ENCODE measurements at regions not wholly inside any gene's neighbourhood (a gene's known extent, or its start where the extent isn't known, plus 50 kb on each side); places are given as distances from the start of the nearest gene placed in this dataset.

DNA sequence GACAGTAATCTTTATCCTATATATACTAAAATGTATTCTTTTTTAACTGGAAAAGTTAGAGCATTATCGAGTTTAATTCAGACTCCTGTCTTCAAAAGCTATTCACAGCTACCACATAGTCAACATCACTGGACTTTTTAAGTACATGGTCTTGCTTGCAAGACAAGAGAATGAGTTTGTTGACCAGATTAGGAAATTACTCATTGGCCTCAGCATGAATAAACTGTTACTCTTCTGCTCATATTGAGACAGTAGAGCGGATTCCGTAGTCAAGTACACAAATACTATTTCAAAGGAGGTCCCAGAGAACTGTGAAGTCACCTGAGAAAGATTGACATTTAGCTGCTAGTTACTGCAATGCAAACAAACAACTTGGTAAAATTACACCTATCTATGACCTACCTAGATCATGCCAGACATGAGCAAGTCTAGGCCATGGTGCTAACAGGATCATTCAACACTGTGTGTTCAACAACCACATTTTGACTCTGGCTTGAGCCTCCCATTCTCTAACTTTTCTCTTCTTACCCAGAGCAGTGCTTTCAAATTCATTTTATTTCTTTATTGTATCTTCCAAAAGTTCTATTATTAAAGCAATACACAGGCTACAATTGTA lies 280.9 kb downstream of the NEBL start:
- DNase-seq (no peak), FAIRE-seq (no peak), ATAC-seq (no peak)
- Histone ChIP-seq H3K36me3 (no peaks in the 10 kb centered on the region), H3K4me1 (no peaks in the 10 kb centered on the region), H3K27ac (no peak overlapping the region), H3K9me3 (no peaks in the 10 kb centered on the region), H3K27me3 (no peaks in the 10 kb centered on the region), H3K4me3 (no peak overlapping the region)
- TF ChIP-seq, protein P1, sequence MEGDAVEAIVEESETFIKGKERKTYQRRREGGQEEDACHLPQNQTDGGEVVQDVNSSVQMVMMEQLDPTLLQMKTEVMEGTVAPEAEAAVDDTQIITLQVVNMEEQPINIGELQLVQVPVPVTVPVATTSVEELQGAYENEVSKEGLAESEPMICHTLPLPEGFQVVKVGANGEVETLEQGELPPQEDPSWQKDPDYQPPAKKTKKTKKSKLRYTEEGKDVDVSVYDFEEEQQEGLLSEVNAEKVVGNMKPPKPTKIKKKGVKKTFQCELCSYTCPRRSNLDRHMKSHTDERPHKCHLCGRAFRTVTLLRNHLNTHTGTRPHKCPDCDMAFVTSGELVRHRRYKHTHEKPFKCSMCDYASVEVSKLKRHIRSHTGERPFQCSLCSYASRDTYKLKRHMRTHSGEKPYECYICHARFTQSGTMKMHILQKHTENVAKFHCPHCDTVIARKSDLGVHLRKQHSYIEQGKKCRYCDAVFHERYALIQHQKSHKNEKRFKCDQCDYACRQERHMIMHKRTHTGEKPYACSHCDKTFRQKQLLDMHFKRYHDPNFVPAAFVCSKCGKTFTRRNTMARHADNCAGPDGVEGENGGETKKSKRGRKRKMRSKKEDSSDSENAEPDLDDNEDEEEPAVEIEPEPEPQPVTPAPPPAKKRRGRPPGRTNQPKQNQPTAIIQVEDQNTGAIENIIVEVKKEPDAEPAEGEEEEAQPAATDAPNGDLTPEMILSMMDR (IDR thresholded peaks at IDR 0.05) = no peak
- intact Hi-C loops (cut with DNase I) = no loop called here
- WGBS, 2 donors = 80 to 87% methylated on average over 3 of the region's 3 CpGs

DNA sequence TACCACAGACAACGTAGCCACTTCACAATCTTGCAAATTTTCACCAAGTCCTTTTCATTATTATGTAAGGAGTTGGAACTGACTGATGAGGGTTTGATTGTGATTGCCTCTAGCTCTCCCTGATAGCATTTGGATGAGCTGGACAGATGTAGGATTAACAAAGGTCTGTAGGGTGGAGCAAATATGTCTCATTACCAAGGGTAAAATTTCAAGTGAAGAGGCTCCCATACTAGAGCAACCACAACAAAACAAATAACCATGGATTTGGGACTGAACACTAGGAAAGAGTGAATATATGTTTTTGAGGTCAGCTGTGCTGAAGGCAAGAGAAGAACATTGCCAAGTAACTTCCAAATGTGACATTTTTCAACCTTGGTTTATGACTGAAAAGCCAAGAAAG lies 281.7 kb downstream of the NEBL start:
- DNase-seq (no peak), FAIRE-seq (no peak), ATAC-seq (no peak)
- no peaks in the 10 kb centered on the region for H3K9me3 ChIP-seq
- H3K4me1 ChIP-seq = no peaks in the 10 kb centered on the region
- H3K4me3 ChIP-seq = no peak overlapping the region
- H3K27ac ChIP-seq = no peak overlapping the region
- TF ChIP-seq, protein P1 (IDR thresholded peaks at IDR 0.05) = no peak
- H3K36me3 ChIP-seq = no peaks in the 10 kb centered on the region
- intact Hi-C loops (cut with DNase I) = no loop called here
- H3K27me3 ChIP-seq = no peaks in the 10 kb centered on the region
- 40 to 60% methylated on average over 1 of the region's 1 CpG for WGBS, 2 donors

DNA sequence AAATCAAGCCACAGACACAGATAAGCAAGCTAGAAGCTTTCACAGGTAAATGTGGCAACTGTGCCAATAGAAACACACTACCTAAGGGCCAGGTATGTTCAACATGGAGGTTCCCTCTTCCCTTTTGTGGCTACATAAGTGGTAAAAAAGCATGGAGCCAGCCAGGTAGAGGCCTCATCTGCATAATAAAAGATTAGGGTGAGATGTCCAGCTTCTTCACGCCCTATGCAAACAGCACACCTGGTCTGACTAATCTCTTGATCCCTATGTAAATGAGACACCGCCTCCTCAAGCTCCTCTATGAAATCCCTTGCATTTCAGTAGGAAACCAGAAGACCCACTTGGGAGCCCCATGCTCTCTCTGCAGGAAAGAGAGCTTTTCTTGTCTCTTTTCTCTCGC lies 282.2 kb downstream of the NEBL start:
- WGBS, 2 donors = 62 to 70% methylated on average over 3 of the region's 3 CpGs

DNA sequence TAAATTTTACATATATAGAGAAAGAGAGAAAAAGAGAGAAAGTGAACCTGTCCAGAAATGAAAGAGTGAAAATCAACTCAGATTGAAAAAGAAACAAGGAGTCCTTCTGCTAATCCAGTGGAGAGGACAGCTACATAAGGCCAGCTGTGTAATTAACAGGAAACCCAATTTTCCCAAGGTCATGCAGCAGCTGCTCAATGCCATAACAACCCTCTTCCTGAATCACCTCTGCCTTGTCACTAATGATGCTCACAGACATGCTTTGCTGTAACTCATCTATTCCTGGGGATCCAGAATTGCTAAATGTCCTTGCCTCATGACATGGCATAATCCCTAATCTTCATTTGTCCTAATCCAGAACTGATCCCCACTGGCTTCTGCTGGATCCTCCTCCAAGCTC lies 288.6 kb downstream of the NEBL start:
- ATAC-seq (no peak), DNase-seq (no peak), FAIRE-seq (no peak)
- Histone ChIP-seq H3K9me3 (no peaks in the 10 kb centered on the region), H3K4me3 (no peak overlapping the region), H3K36me3 (no peaks in the 10 kb centered on the region), H3K4me1 (no peaks in the 10 kb centered on the region), H3K27ac (no peak overlapping the region), H3K27me3 (no peaks in the 10 kb centered on the region)
- intact Hi-C loops (cut with DNase I) = no loop called here
- TF ChIP-seq, protein P1 (IDR thresholded peaks at IDR 0.05) = no peak

More for the DNA sequence above, 282.2 kb downstream of the NEBL start:
- DNase-seq (no peak), FAIRE-seq (no peak), ATAC-seq (no peak)
- Histone ChIP-seq H3K36me3 (no peaks in the 10 kb centered on the region), H3K9me3 (no peaks in the 10 kb centered on the region), H3K27ac (no peak overlapping the region), H3K4me3 (no peak overlapping the region), H3K4me1 (no peaks in the 10 kb centered on the region), H3K27me3 (no peaks in the 10 kb centered on the region)
- intact Hi-C loops (cut with DNase I) = no loop called here
- TF ChIP-seq, protein P1 (IDR thresholded peaks at IDR 0.05) = no peak

DNA sequence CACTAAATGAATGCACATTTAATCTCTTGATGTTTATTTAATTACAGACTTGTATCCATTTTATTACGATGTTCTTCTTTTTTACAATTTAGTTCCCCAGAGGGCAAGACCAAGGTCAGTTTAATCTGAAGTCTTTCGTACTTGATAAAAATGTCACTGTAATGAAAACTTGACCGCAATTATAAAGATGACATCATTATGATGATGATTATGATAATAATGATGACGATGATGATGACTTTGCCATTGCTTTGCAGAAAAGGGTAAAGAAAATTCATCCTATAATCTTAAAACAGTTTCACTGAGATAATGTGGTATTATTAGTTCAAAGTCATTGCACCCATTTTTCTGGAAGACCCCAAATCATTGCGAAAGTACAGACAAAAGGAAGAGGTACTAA lies 290.1 kb downstream of the NEBL start:
- no peaks in the 10 kb centered on the region for H3K9me3 ChIP-seq
- no peak overlapping the region for H3K4me3 ChIP-seq
- WGBS, 2 donors = 72 to 74% methylated on average over 5 of the region's 5 CpGs
- intact Hi-C loops (cut with DNase I) = no loop called here
- no peak for FAIRE-seq
- no peak for ATAC-seq
- no peaks in the 10 kb centered on the region for H3K36me3 ChIP-seq
- H3K27ac ChIP-seq = no peak overlapping the region
- TF ChIP-seq, protein P1 (IDR thresholded peaks at IDR 0.05) = no peak
- DNase-seq = no peak
- no peaks in the 10 kb centered on the region for H3K27me3 ChIP-seq
- H3K4me1 ChIP-seq = no peaks in the 10 kb centered on the region

Data from pancreas (tissue), 10 donors.